B cell (primary cell): ENCODE measurements at regions not wholly inside any gene's neighbourhood (a gene's known extent, or its start where the extent isn't known, plus 50 kb on each side); places are given as distances from the start of the nearest gene placed in this dataset.
"Not testable (repeated sequence)": the region's sequence is repeated elsewhere in the genome, so short reads cannot be mapped to it uniquely, and the experiment has no call there.

Experiments
- ATAC-seq: fragments of 200-7000 bp; cut with Tn5 transposase; one replicate; pipeline ENCODE4 v1.10.0; 2021; ENCODE audit warnings: low read depth, mild to moderate bottlenecking, moderate number of reproducible peaks, moderate library complexity
- CTCF ChIA-PET: fragments of 350-600 bp; sonication (Branson Sonifier 250); formaldehyde crosslinking; loops from one replicate; lab custom pipeline; 2021; ENCODE audit warnings: antibody characterized with exemption, inconsistent platforms; lab: Charles Lee
- POLR2A ChIA-PET: fragments of 350-600 bp; sonication (Branson Sonifier 250); formaldehyde crosslinking; loops from one replicate; lab custom pipeline; 2021; ENCODE audit warnings: antibody characterized with exemption; lab: Charles Lee
- DNase-seq: peaks from one replicate; pipeline ENCODE4 v3.0.0; 2013
- H2AFZ ChIP-seq: 2 replicates; pipeline ENCODE4 v1.6.1; 2012; ENCODE audit warnings: mild to moderate bottlenecking, low read depth, low read length; ENCODE audit not compliant: insufficient read depth, poor library complexity, severe bottlenecking
- H3K27ac ChIP-seq, 2 donors: 1 replicate in 1 of 2; 2 replicates in 1 of 2; pipeline ENCODE4 v1.5.1; 2012 to 2013; ENCODE audit warnings: low read length in 2 of 2, mild to moderate bottlenecking in 2 of 2, moderate library complexity in 1 of 2
- H3K27me3 ChIP-seq, 4 experiments: fragments of 200-600 bp in 1 of 4; sonication (generic) in 1 of 4; replicated peaks in 1 of 4; 1 replicate in 2 of 4; 2 replicates in 2 of 4; pipeline versions ENCODE4 v1.6.1 to v1.7.0; 2013 to 2016; ENCODE audit warnings: low read length in 3 of 4, mild to moderate bottlenecking in 2 of 4, mixed read lengths in 1 of 4, moderate library complexity in 1 of 4; ENCODE audit not compliant: insufficient read depth in 4 of 4, control insufficient read depth in 3 of 4; ENCODE audit errors: control extremely low read depth in 1 of 4
- H3K36me3 ChIP-seq, 2 experiments: replicated peaks in 1 of 2; 1 replicate in 1 of 2; 2 replicates in 1 of 2; pipeline versions ENCODE4 v1.6.1 to v1.7.1; 2013; ENCODE audit warnings: low read length in 1 of 2; ENCODE audit not compliant: insufficient read depth in 2 of 2, control insufficient read depth in 1 of 2; ENCODE audit errors: control extremely low read depth in 1 of 2, extremely low read depth in 1 of 2
- H3K4me1 ChIP-seq, 2 donors: fragments of 200-600 bp in 1 of 2; sonication (generic) in 1 of 2; 1 replicate in 1 of 2; 2 replicates in 1 of 2; pipeline versions ENCODE4 v1.5.1 to v1.6.1; 2013 to 2017; ENCODE audit warnings: low read length in 2 of 2; ENCODE audit not compliant: control insufficient read depth in 2 of 2, insufficient read depth in 2 of 2
- H3K4me2 ChIP-seq: replicated peaks from 2 replicates; pipeline ENCODE3; 2012; ENCODE audit warnings: mild to moderate bottlenecking, low read depth, low read length; ENCODE audit not compliant: poor library complexity, severe bottlenecking
- H3K4me3 ChIP-seq, 5 experiments: fragments of 200-600 bp in 1 of 5; sonication (generic) in 1 of 5; 1 replicate in 3 of 5; 2 replicates in 2 of 5; pipeline versions ENCODE4 v1.5.1 to v1.7.0; 2011 to 2016; ENCODE audit warnings: low read length in 4 of 5, mild to moderate bottlenecking in 4 of 5, low read depth in 2 of 5, control low read depth in 1 of 5, moderate library complexity in 1 of 5; ENCODE audit not compliant: insufficient read depth in 1 of 5; ENCODE audit errors: control extremely low read depth in 1 of 5, extremely low read depth in 1 of 5
- H3K79me2 ChIP-seq: fragments of 200-600 bp; sonication (generic); one replicate; pipeline ENCODE4 v1.6.0; 2016; ENCODE audit warnings: low read length; ENCODE audit not compliant: control insufficient read depth, insufficient read depth
- H3K9ac ChIP-seq: fragments of 200-600 bp; sonication (generic); 2 replicates; pipeline ENCODE4 v1.6.1; 2017; ENCODE audit warnings: mild to moderate bottlenecking, low read length, moderate library complexity
- H3K9me3 ChIP-seq, 3 donors: one replicate each; pipeline versions ENCODE4 v1.6.1 to v1.7.1; 2013; ENCODE audit warnings: low read length in 2 of 3; ENCODE audit not compliant: control insufficient read depth in 2 of 3, insufficient read depth in 1 of 3; ENCODE audit errors: control extremely low read depth in 1 of 3
- H4K20me1 ChIP-seq: 2 replicates; pipeline ENCODE4 v1.6.0; 2012; ENCODE audit warnings: mild to moderate bottlenecking, low read length; ENCODE audit not compliant: insufficient read depth, control insufficient read depth, poor library complexity, severe bottlenecking
- H3K27ac Mint-ChIP-seq: one replicate; pipeline ENCODE4 v1.8.0; 2021; ENCODE audit warnings: mixed read lengths
- H3K27me3 Mint-ChIP-seq: one replicate; pipeline ENCODE4 v1.8.0; 2021; ENCODE audit warnings: mixed read lengths
- H3K4me1 Mint-ChIP-seq: one replicate; pipeline ENCODE4 v1.8.0; 2021; ENCODE audit warnings: mixed read lengths
- H3K4me3 Mint-ChIP-seq: one replicate; pipeline ENCODE4 v1.8.0; 2021; ENCODE audit warnings: mixed read lengths
- H3K9me3 Mint-ChIP-seq: one replicate; pipeline ENCODE4 v1.8.0; 2022; ENCODE audit warnings: mixed read lengths; ENCODE audit not compliant: insufficient read depth
- CTCF ChIP-seq: fragments of 200-600 bp; IDR thresholded peaks from one replicate; pipeline ENCODE4 v1.8.0; 2022; ENCODE audit warnings: antibody characterized with exemption, mild to moderate bottlenecking
- EZH2 ChIP-seq: IDR thresholded peaks from 2 replicates; pipeline ENCODE4 v1.6.1; 2012; ENCODE audit warnings: borderline replicate concordance, low read depth, mild to moderate bottlenecking, moderate library complexity, low read length; ENCODE audit not compliant: insufficient read depth, poor library complexity, severe bottlenecking
- WGBS: methylation state at CpG from one replicate; pipeline ENCODE4 v1.1.5; 2013; ENCODE audit warnings: missing lambda C conversion rate; ENCODE audit not compliant: insufficient coverage; 5-methylcytosine and 5-hydroxymethylcytosine counted together
- intact Hi-C: fragments of 100-400 bp; cut with micrococcal nuclease; formaldehyde crosslinking; loops from one replicate; pipeline ENCODE4 v1.10.0; 2022

DNA sequence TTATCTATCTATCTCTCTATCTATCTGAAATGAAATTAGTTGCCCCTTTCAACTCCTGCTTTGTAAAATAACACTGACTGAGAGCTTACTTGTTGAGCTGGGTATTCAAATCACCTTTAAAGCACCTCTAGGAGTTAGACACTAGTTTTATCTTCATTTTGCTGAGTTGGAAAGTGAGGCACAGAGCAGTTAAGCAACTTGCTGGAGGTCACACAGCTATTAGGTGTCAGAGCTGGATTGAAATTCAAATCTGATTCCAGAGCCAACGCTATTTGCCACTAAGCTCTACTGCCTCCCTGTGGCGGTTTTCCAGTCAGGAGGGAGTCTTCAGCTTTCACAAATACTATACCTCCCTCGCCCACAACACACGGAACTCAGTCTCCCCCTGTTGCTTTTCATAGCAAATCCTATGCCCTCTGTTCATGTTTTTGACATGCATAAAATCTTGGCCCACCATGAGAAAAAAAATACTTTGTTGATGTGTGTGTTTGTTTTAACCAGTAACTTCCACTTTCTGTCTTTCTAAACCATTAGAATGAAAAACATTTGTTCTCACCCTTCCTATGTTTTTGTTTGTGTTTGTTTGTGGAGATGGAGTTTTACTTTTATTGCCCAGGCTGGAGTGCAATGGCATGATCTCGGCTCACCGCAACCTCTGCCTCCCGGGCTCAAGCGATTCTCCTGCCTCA lies 74.8 kb upstream of the SMURF2 start:
- no peaks in the 10 kb centered on the region for H3K27me3 Mint-ChIP-seq
- Histone ChIP-seq H3K27me3 (no peaks in the 10 kb centered on the region), H3K9ac (no peak overlapping the region), H2AFZ (no peak overlapping the region), H3K4me2 (no peak overlapping the region), H3K27ac (no peak overlapping the region), H3K4me3 (no peak overlapping the region), H3K4me1 (peaks cover 0 to 5% of the 10 kb centered on the region in 2 donors), H3K9me3 (peaks cover 0 to 3% (median 0%) of the 10 kb centered on the region in 3 donors), H3K79me2 (no peaks in the 10 kb centered on the region), H3K36me3 (no peaks in the 10 kb centered on the region), H4K20me1 (no peaks in the 10 kb centered on the region)
- H3K27ac Mint-ChIP-seq: no peak overlapping the region
- no peaks in the 10 kb centered on the region for H3K9me3 Mint-ChIP-seq
- ATAC-seq (peak; percentile 47), DNase-seq (peak; percentile 23)
- intact Hi-C loops: no loop called here
- CTCF ChIA-PET: interaction anchor here (0.6 to 2.8 kb wide), 9 partner anchors 15 to 460 kb away, joined by 3 to 15 read pairs (median 4); no protein-coding TSS in a partner anchor
- POLR2A ChIA-PET: no interaction called here
- peaks cover 6% of the 10 kb centered on the region for H3K4me1 Mint-ChIP-seq
- TF ChIP-seq CTCF (peak; percentile 31), EZH2 (no peak)
- no peak overlapping the region for H3K4me3 Mint-ChIP-seq
- 83% methylated on average over 5 of the region's 8 CpGs for WGBS

GRCh38 chr17:64732336-64733006 lies 70.4 kb upstream of the SMURF2 start:
- POLR2A ChIA-PET: no interaction called here
- no peaks in the 10 kb centered on the region for H3K36me3 ChIP-seq
- Mint-ChIP-seq H3K9me3 (no peaks in the 10 kb centered on the region), H3K27ac (no peak overlapping the region), H3K27me3 (no peaks in the 10 kb centered on the region), H3K4me1 (peaks cover 2% of the 10 kb centered on the region), H3K4me3 (no peak overlapping the region)
- no peak overlapping the region for H3K4me3 ChIP-seq
- H2AFZ ChIP-seq: no peak overlapping the region
- H3K27ac ChIP-seq: no peak overlapping the region
- H3K79me2 ChIP-seq: no peaks in the 10 kb centered on the region
- ATAC-seq (no peak), DNase-seq (no peak)
- H4K20me1 ChIP-seq: no peaks in the 10 kb centered on the region
- H3K9me3 ChIP-seq: peaks cover 0 to 3% (median 0%) of the 10 kb centered on the region in 3 donors
- H3K9ac ChIP-seq: no peak overlapping the region
- no peaks in the 10 kb centered on the region for H3K4me1 ChIP-seq
- no peak for TF ChIP-seq CTCF
- no peak for TF ChIP-seq EZH2
- WGBS: 90% methylated on average over 11 of the region's 12 CpGs
- H3K27me3 ChIP-seq: no peaks in the 10 kb centered on the region
- intact Hi-C loops: no loop called here
- no peak overlapping the region for H3K4me2 ChIP-seq
- CTCF ChIA-PET: no interaction called here

DNA sequence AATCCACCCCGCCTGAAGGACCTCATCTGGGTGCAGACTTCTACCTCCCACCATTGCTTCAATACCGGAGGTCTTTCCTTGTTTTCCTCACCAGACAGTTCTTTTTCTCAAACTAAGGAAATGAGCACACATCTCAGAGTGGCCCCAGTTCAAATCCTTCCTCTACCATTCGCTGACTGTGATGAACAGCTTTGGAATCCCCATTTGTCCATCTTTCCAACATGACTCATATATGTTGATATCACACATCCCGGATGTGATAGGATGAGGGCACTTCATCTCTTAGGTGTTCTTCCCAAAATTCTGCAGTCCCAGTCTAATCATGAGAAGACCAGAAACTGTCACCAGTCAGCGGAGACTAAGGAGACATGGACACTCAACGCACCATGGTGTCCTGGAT lies 67.9 kb upstream of the SMURF2 start:
- ATAC-seq, H3K4me3 ChIP-seq, H3K79me2 ChIP-seq, H3K27ac Mint-ChIP-seq, H3K4me2 ChIP-seq, H3K36me3 ChIP-seq, H3K27me3 ChIP-seq, H3K4me1 Mint-ChIP-seq, H3K27me3 Mint-ChIP-seq, CTCF ChIA-PET, H3K9ac ChIP-seq, intact Hi-C loops, POLR2A ChIA-PET, H3K9me3 Mint-ChIP-seq, H4K20me1 ChIP-seq, H3K4me1 ChIP-seq, H3K9me3 ChIP-seq, H3K4me3 Mint-ChIP-seq, H2AFZ ChIP-seq, H3K27ac ChIP-seq, DNase-seq: not testable (repeated sequence)
- WGBS: 100% methylated on average over 2 of the region's 6 CpGs
